ENCODE measurements at regions not wholly inside any gene's neighbourhood (a gene's known extent, or its start where the extent isn't known, plus 50 kb on each side); places are given as distances from the start of the nearest gene placed in this dataset.

DNA sequence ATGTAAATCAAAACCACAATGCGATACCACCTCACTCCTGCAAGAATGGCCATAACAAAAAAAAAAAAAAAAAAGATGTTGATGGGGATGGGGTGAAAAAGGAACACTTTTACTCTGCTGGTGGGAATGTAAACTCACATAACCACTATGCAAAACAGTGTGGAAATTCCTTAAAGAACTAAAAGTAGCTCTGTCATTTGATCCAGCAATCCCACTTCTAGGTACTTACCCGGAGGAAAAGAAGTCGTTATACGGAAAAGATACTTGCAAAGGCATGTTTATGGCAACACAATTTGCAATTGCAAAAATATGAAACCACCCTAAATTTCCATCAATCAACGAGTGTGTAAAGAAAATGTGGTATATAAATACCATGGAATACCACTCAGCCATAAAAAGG, 205.0 kb downstream of the TENT4A start:
- peaks cover 3% of the 10 kb centered on the region for H3K9me3 Mint-ChIP-seq
- no peak overlapping the region for H3K27ac Mint-ChIP-seq (ENCODE audit: unreplicated experiment)
- DNase-seq (ENCODE audit: low read depth, low spot score) = no peak
- peaks cover 17% of the 10 kb centered on the region for H3K27me3 Mint-ChIP-seq (ENCODE audit: low read depth)
- TF ChIP-seq, protein P1, sequence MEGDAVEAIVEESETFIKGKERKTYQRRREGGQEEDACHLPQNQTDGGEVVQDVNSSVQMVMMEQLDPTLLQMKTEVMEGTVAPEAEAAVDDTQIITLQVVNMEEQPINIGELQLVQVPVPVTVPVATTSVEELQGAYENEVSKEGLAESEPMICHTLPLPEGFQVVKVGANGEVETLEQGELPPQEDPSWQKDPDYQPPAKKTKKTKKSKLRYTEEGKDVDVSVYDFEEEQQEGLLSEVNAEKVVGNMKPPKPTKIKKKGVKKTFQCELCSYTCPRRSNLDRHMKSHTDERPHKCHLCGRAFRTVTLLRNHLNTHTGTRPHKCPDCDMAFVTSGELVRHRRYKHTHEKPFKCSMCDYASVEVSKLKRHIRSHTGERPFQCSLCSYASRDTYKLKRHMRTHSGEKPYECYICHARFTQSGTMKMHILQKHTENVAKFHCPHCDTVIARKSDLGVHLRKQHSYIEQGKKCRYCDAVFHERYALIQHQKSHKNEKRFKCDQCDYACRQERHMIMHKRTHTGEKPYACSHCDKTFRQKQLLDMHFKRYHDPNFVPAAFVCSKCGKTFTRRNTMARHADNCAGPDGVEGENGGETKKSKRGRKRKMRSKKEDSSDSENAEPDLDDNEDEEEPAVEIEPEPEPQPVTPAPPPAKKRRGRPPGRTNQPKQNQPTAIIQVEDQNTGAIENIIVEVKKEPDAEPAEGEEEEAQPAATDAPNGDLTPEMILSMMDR (conservative IDR thresholded peaks at IDR 0.05) = no peak
- no peak overlapping the region for H3K4me3 Mint-ChIP-seq
- no peaks in the 10 kb centered on the region for H3K36me3 Mint-ChIP-seq (ENCODE audit: low read depth)
- H3K4me1 Mint-ChIP-seq = no peaks in the 10 kb centered on the region

DNA sequence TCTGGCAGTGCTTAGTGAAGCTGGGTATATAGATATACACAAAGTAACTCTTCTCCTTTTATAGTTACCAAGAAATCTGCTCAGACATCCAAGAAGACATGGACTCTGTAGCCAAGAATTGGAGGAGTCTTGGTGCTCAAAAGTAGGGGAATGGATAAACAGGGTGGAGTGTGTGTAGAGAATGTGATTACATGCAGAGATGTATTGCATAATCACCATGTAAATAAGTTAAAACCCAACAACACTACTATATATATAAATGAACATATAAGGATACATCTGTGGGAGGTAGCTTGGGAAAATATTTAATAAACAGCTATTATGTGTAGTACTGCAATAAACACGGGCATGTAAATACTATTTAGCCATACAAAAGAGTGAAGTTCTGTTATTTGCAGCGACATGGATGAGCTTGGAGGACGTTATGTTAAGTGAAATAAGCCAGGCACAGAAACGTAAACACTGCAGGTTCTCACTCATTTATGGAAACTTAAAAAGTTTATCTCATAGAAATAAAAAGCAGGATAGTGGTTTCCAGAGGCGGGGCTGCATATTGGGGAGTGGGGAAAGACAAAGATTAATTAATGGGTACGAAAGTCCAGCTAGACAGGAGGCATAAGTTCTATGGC, 207.5 kb downstream of the TENT4A start:
- Mint-ChIP-seq H3K4me3 (no peak overlapping the region), H3K27me3 (ENCODE audit: low read depth) (peaks cover 17% of the 10 kb centered on the region), H3K36me3 (ENCODE audit: low read depth) (no peaks in the 10 kb centered on the region), H3K4me1 (no peaks in the 10 kb centered on the region), H3K9me3 (peaks cover 3% of the 10 kb centered on the region), H3K27ac (ENCODE audit: unreplicated experiment) (no peak overlapping the region)
- TF ChIP-seq, protein P1 (conservative IDR thresholded peaks at IDR 0.05) = no peak
- DNase-seq (ENCODE audit: low read depth, low spot score) = no peak

DNA sequence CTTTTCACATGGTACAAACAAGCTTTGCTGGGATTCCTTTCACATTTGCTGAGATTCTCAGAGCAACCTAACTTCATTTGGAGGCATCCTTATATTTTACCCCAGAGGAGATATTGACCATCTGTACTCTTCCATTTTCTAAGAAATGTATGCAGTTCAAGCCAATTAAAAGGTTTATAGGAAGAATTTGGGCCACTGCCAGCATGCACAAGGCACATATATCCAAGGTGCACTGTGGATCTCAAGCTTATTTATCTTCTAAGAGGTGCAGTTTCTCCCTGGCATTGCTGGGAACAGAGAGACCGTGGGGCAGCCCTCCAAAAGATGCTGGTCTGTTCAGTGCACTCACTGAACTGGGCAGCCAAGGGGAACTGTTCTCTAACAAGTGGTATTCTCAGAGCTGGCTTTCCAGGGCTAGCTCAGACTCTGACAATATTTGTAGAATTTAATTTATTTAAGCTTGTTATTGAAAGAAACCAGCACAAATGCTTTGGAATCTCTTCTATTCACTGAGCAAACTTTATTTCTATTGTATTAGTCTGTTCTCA, 213.3 kb downstream of the TENT4A start:
- H3K36me3 Mint-ChIP-seq (ENCODE audit: low read depth) = peaks cover 3% of the 10 kb centered on the region
- no peaks in the 10 kb centered on the region for H3K4me1 Mint-ChIP-seq
- H3K27me3 Mint-ChIP-seq (ENCODE audit: low read depth) = peaks cover 5% of the 10 kb centered on the region
- TF ChIP-seq, protein P1 (conservative IDR thresholded peaks at IDR 0.05) = no peak
- H3K9me3 Mint-ChIP-seq = peaks cover 8% of the 10 kb centered on the region
- no peak overlapping the region for H3K27ac Mint-ChIP-seq (ENCODE audit: unreplicated experiment)
- no peak overlapping the region for H3K4me3 Mint-ChIP-seq
- no peak for DNase-seq (ENCODE audit: low read depth, low spot score)

DNA sequence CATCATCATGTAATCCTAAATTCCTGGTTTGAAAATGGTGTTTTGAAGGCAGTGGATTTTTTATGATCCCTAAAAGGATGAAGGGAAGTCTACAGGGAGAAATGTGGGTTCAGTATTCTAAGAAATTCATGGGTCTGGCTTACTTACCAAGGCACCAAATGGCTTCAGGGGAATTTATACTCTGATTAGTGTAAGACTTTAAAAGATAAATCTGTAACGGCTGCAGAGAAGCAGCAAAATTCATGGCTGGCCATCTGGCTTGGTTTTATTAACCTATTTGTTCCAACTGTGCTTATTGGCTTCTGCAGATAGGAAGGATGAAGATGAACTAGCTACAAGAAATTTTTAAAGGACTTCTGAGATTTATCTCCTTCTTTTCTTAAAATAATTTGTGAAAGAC, 222.8 kb downstream of the TENT4A start:
- Mint-ChIP-seq H3K4me1 (peaks cover 4% of the 10 kb centered on the region), H3K27me3 (ENCODE audit: low read depth) (peaks cover 11% of the 10 kb centered on the region), H3K27ac (ENCODE audit: unreplicated experiment) (no peak overlapping the region), H3K9me3 (no peaks in the 10 kb centered on the region), H3K4me3 (no peak overlapping the region), H3K36me3 (ENCODE audit: low read depth) (no peaks in the 10 kb centered on the region)
- DNase-seq (ENCODE audit: low read depth, low spot score) = no peak
- TF ChIP-seq, protein P1 (conservative IDR thresholded peaks at IDR 0.05) = no peak

DNA sequence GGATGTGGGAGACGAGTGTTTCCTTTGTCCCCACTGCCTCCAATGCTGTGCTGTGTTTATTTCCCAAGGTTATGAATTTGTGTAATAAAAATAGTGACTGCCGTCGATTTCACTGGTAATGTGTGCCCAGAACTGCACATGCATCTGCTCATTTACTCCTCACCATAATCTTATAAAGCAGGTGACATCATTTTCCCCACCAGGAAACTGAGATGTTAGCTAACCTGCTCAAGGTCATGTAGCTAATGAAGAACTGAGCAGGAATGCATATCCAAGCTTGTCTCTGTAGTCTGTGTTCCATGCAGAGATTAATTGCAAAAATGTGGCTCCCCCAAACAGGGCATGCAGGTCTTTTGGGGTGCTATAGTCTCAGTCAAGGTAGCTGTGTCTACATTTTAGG, 224.4 kb downstream of the TENT4A start:
- H3K9me3 Mint-ChIP-seq = no peaks in the 10 kb centered on the region
- no peak overlapping the region for H3K27ac Mint-ChIP-seq (ENCODE audit: unreplicated experiment)

More for the DNA sequence above, 224.4 kb downstream of the TENT4A start:
- no peak for DNase-seq (ENCODE audit: low read depth, low spot score)
- Mint-ChIP-seq H3K36me3 (ENCODE audit: low read depth) (no peaks in the 10 kb centered on the region), H3K4me3 (no peak overlapping the region), H3K27me3 (ENCODE audit: low read depth) (peaks cover 10% of the 10 kb centered on the region), H3K4me1 (peaks cover 4% of the 10 kb centered on the region)
- TF ChIP-seq, protein P1 (conservative IDR thresholded peaks at IDR 0.05) = no peak
